GM10266 (cell line): ENCODE measurements at regions not wholly inside any gene's neighbourhood (a gene's known extent, or its start where the extent isn't known, plus 50 kb on each side); places are given as distances from the start of the nearest gene placed in this dataset.

Source experiments
- DNase-seq: peaks from one replicate; pipeline ENCODE4 v3.0.0; 2012; ENCODE audit errors: extremely low spot score
- CTCF ChIP-seq: IDR thresholded peaks from 2 replicates; pipeline ENCODE4 v1.5.1; 2012; ENCODE audit warnings: mild to moderate bottlenecking, low read depth; ENCODE audit not compliant: control insufficient read depth, insufficient read depth; ENCODE audit errors: missing control alignments

GRCh38 chr16:55250701-55251100 is 73.3 kb upstream of the IRX6 start:
- no peak for DNase-seq
- TF ChIP-seq CTCF: no peak

- no peak for TF ChIP-seq CTCF
- DNase-seq: no peak
Measured at GRCh38 chr16:55251151-55251550, 72.9 kb upstream of the IRX6 start.

- TF ChIP-seq CTCF: no peak
- DNase-seq: no peak
Measured at GRCh38 chr16:55252577-55252976, 71.4 kb upstream of the IRX6 start.

GRCh38 chr16:55253987-55254386 is 70.0 kb upstream of the IRX6 start:
- no peak for DNase-seq
- TF ChIP-seq CTCF: no peak

GRCh38 chr16:55255733-55256282 is 68.2 kb upstream of the IRX6 start:
- TF ChIP-seq CTCF: no peak
- no peak for DNase-seq

GRCh38 chr16:55256412-55257016 is 67.5 kb upstream of the IRX6 start:
- DNase-seq: no peak
- no peak for TF ChIP-seq CTCF

GRCh38 chr16:55257966-55258613 is 65.9 kb upstream of the IRX6 start:
- DNase-seq: peak; percentile 21
- peak; percentile 60 for TF ChIP-seq CTCF
